Stomach (tissue), 8 donors: ENCODE measurements at regions not wholly inside any gene's neighbourhood (a gene's known extent, or its start where the extent isn't known, plus 50 kb on each side); places are given as distances from the start of the nearest gene placed in this dataset.

ENCODE experiments used
- DNase-seq, 2 donors: peaks; one replicate each; pipeline versions ENCODE4 v3.0.0 to v3.0.0-alpha.2; 2013 to 2019
- H3K27ac ChIP-seq, 5 donors: fragments of 200-600 bp in 4 of 5; sonication (generic) in 4 of 5; one replicate each; pipeline ENCODE4 v1.5.1; 2013 to 2019; ENCODE audit warnings: mild to moderate bottlenecking in 1 of 5, moderate library complexity in 1 of 5
- H3K27me3 ChIP-seq, 3 donors: fragments of 200-600 bp; sonication (generic); one replicate each; pipeline ENCODE4 v1.5.1; 2017 to 2019; ENCODE audit warnings: mixed run types in 1 of 3
- H3K36me3 ChIP-seq, 4 donors: fragments of 200-600 bp; sonication (generic); 1 replicate in 3 of 4; 2 replicates in 1 of 4; pipeline ENCODE4 v1.5.1; 2016 to 2019
- H3K4me1 ChIP-seq, 4 donors: fragments of 200-600 bp; sonication (generic); one replicate each; pipeline ENCODE4 v1.5.1; 2016 to 2019
- H3K4me3 ChIP-seq, 4 donors: fragments of 200-600 bp; sonication (generic) in 3 of 4; one replicate each; pipeline ENCODE4 v1.5.1; 2016 to 2019; ENCODE audit warnings: mild to moderate bottlenecking in 1 of 4
- H3K9me3 ChIP-seq, 4 donors: fragments of 200-600 bp; sonication (generic); one replicate each; pipeline ENCODE4 v1.5.1; 2016 to 2019
- EP300 ChIP-seq: sonication (generic); formaldehyde crosslinking; IDR thresholded peaks from one replicate; pipeline ENCODE4 v1.6.1; 2017; ENCODE audit warnings: antibody characterized with exemption
- POLR2A ChIP-seq, 4 donors: fragments of 450-650 bp; IDR thresholded peaks; one replicate each; pipeline ENCODE4 v1.6.1; 2016; ENCODE audit warnings: antibody characterized with exemption in 4 of 4, control low read depth in 2 of 4, mild to moderate bottlenecking in 1 of 4, moderate library complexity in 1 of 4
- POLR2AphosphoS5 ChIP-seq, 3 donors: sonication (generic); formaldehyde crosslinking; IDR thresholded peaks; one replicate each; pipeline ENCODE4 v1.6.1; 2016; ENCODE audit warnings: antibody characterized with exemption in 3 of 3
- WGBS, 5 donors: extraction: QIAGEN DNeasy Blood & Tissue Kit in 3 of 5; methylation state at CpG; one replicate each; pipeline versions ENCODE4 v1.1.5 to v1.1.7; 2013 to 2018; 5-methylcytosine and 5-hydroxymethylcytosine counted together
- intact Hi-C: fragments of 100-400 bp; cut with DNase I; formaldehyde crosslinking; loops from one replicate; pipeline ENCODE4 v1.15.1; 2023; ENCODE audit warnings: low total_unique reads
- TF ChIP-seq, protein P1 (sequence below), 7 experiments: fragments of 450-650 bp in 4 of 7; fragments of 200-600 bp in 3 of 7; sonication (generic) in 3 of 7; IDR thresholded peaks; one replicate each; pipeline ENCODE4 v1.5.1; 2016 to 2019; ENCODE audit warnings: antibody characterized with exemption in 7 of 7, control low read depth in 2 of 7, mild to moderate bottlenecking in 1 of 7
- donor health status: healthy with polysubstance abuse.
- donor health status: Bipolar disorder and iron deficiency.
- donor health status: healthy.

DNA sequence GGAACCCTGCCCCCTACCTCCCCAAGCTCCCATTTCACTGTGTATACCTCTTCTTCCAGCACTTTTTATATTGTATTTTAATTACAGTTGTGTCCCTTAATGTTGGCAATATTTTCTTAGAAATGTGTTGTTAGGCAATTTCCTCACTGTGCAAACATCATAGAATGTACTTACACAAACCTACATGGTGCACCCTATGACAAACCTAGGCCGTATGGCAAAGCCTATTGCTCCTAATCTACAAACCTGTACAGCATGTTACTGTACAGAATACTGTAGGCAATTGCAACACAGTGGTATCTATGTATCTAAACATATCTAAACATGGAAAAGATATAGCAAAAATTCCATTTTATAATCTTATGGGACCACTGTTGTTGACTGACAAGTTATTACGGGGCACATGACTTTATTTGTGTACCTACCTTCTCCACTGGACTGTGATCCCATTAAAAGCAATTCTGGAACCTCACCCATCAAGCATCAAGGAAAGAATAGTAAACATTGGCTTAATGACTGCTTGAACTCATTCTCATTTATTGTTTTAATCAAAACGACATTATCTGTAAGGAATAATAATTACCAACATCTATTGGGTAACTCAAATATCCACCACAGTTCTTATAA, 1641.5 kb upstream of the ZEB2 start:
- Histone ChIP-seq H3K4me3 (no peak overlapping the region), H3K9me3 (no peaks in the 10 kb centered on the region), H3K27me3 (no peaks in the 10 kb centered on the region), H3K4me1 (no peaks in the 10 kb centered on the region), H3K36me3 (no peaks in the 10 kb centered on the region), H3K27ac (no peak overlapping the region)
- 39 to 64% (median 45%) methylated on average over 3 of the region's 3 CpGs for WGBS, 5 donors
- DNase-seq, result peak in 1 of 2 donors; percentile 4
- TF ChIP-seq POLR2A (IDR thresholded peaks at IDR 0.05) (no peak), POLR2AphosphoS5 (IDR thresholded peaks at IDR 0.05) (no peak), EP300 (no peak)
- TF ChIP-seq, protein P1, sequence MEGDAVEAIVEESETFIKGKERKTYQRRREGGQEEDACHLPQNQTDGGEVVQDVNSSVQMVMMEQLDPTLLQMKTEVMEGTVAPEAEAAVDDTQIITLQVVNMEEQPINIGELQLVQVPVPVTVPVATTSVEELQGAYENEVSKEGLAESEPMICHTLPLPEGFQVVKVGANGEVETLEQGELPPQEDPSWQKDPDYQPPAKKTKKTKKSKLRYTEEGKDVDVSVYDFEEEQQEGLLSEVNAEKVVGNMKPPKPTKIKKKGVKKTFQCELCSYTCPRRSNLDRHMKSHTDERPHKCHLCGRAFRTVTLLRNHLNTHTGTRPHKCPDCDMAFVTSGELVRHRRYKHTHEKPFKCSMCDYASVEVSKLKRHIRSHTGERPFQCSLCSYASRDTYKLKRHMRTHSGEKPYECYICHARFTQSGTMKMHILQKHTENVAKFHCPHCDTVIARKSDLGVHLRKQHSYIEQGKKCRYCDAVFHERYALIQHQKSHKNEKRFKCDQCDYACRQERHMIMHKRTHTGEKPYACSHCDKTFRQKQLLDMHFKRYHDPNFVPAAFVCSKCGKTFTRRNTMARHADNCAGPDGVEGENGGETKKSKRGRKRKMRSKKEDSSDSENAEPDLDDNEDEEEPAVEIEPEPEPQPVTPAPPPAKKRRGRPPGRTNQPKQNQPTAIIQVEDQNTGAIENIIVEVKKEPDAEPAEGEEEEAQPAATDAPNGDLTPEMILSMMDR (IDR thresholded peaks at IDR 0.05), result no peak
- intact Hi-C loops, result no loop called here

DNA sequence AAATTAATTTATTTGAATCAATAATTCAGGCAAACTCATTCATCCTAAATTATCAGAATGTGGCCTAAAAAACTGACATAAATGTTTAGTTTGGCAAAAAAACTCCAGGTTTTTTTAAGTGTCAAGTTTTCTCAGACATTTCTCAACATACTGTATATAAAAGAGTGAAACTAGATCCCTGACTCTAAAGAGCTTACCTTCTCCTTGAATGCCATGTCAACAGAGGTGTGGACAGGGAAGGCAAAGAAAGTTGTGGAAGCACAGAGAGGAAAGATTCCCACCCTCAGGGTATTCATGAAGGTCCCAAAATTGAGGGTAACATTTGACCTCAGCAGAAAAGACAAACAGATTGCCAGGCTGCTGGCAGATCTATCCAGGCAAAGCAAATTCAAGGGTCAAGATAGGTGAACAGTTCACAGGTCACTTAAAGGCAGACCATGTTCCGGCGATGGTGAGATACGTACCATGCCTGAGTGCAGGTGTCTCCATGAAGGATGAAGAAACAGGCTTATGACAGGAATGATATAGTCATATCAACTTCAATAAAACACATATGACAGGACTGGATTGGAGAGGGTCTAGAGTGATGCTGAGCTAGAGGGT, 1638.3 kb upstream of the ZEB2 start:
- 94 to 97% (median 96%) methylated on average over 3 of the region's 3 CpGs for WGBS, 5 donors
- H3K4me1 ChIP-seq, result no peaks in the 10 kb centered on the region
- TF ChIP-seq POLR2AphosphoS5 (IDR thresholded peaks at IDR 0.05), result no peak
- TF ChIP-seq, protein P1 (IDR thresholded peaks at IDR 0.05), result no peak
- TF ChIP-seq EP300, result no peak

DNA sequence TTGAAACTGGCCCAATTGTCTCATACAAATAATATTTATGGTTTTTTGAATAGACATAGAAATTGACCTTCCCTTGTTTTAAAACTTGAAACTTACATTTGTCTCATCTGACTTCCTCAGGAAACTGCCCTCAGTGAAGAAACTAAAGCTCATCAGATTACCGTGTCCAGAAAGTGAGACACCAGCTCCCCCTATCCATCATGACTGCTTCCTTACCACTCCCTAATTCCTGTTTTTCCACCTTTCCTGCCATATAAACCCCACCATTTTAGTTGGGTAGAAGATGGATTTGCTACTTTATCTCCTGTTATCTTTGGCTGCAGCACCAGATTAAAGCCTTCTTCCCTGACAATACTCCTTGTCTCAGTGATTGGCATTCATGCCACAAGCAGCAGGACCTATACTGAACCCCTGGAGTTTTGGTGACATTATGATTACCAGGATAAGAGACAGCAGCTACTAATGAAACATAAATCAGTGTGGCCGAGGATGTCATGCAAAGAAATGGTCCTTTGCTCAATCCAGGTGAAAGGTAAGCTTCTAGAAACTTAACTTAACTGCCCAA, 1627.6 kb upstream of the ZEB2 start:
- WGBS, 5 donors, result 69 to 80% (median 79%) methylated on average over 2 of the region's 2 CpGs
- no peaks in the 10 kb centered on the region for H3K27me3 ChIP-seq
- no peak overlapping the region for H3K27ac ChIP-seq
- TF ChIP-seq, protein P1 (IDR thresholded peaks at IDR 0.05), result no peak
- TF ChIP-seq POLR2A (IDR thresholded peaks at IDR 0.05), result no peak
- no peak for TF ChIP-seq POLR2AphosphoS5 (IDR thresholded peaks at IDR 0.05)
- no peak for TF ChIP-seq EP300
- intact Hi-C loops, result no loop called here
- H3K9me3 ChIP-seq, result peaks cover 0 to 4% (median 0%) of the 10 kb centered on the region in 4 donors
- H3K36me3 ChIP-seq, result no peaks in the 10 kb centered on the region
- no peak overlapping the region for H3K4me3 ChIP-seq
- DNase-seq, result no peak
- no peaks in the 10 kb centered on the region for H3K4me1 ChIP-seq

More for the DNA sequence above, 1638.3 kb upstream of the ZEB2 start:
- H3K4me3 ChIP-seq, result no peak overlapping the region
- no peak for DNase-seq
- H3K36me3 ChIP-seq, result no peaks in the 10 kb centered on the region
- no peaks in the 10 kb centered on the region for H3K27me3 ChIP-seq
- H3K27ac ChIP-seq, result no peak overlapping the region
- intact Hi-C loops, result no loop called here
- H3K9me3 ChIP-seq, result no peaks in the 10 kb centered on the region

DNA sequence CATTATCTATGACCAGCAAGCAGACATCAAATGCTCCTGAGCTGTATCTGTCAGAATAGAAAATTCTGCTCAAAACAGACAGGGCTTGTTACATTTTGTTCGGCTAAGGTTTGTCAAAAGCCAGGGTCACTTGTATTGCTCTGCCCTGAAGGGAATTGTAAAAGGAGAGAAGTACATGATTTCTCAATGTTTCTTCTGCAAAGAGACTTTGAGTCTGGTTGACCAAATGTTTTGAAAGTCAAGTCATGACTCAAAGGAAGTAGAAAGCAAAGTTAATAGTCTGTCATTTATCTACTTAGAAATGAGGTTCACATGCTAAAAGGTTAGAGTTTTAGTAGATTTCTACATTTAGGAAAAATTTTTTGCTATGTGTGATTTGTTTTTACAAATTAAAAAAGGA, 1624.1 kb upstream of the ZEB2 start:
- TF ChIP-seq, protein P1 (IDR thresholded peaks at IDR 0.05), result no peak
- TF ChIP-seq POLR2AphosphoS5 (IDR thresholded peaks at IDR 0.05), result no peak
- no peak for TF ChIP-seq EP300
- TF ChIP-seq POLR2A (IDR thresholded peaks at IDR 0.05), result no peak
- Histone ChIP-seq H3K27ac (no peak overlapping the region), H3K36me3 (no peaks in the 10 kb centered on the region), H3K9me3 (no peaks in the 10 kb centered on the region), H3K27me3 (no peaks in the 10 kb centered on the region), H3K4me3 (no peak overlapping the region), H3K4me1 (no peaks in the 10 kb centered on the region)
- DNase-seq, result no peak
- WGBS, 5 donors, result 75 to 89% (median 80%) methylated on average over 1 of the region's 1 CpG
- intact Hi-C loops, result no loop called here
